ENCODE measurements at regions not wholly inside any gene's neighbourhood (a gene's known extent, or its start where the extent isn't known, plus 50 kb on each side); places are given as distances from the start of the nearest gene placed in this dataset.

- TF ChIP-seq, protein P1, sequence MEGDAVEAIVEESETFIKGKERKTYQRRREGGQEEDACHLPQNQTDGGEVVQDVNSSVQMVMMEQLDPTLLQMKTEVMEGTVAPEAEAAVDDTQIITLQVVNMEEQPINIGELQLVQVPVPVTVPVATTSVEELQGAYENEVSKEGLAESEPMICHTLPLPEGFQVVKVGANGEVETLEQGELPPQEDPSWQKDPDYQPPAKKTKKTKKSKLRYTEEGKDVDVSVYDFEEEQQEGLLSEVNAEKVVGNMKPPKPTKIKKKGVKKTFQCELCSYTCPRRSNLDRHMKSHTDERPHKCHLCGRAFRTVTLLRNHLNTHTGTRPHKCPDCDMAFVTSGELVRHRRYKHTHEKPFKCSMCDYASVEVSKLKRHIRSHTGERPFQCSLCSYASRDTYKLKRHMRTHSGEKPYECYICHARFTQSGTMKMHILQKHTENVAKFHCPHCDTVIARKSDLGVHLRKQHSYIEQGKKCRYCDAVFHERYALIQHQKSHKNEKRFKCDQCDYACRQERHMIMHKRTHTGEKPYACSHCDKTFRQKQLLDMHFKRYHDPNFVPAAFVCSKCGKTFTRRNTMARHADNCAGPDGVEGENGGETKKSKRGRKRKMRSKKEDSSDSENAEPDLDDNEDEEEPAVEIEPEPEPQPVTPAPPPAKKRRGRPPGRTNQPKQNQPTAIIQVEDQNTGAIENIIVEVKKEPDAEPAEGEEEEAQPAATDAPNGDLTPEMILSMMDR (IDR thresholded peaks at IDR 0.05) = no peak
- TF ChIP-seq POLR2A (IDR thresholded peaks at IDR 0.05) = no peak
Measured at GRCh38 chr6:27020553-27020880, 227.0 kb upstream of the PRSS16 start.

Data from uterus (tissue), 2 donors.